Kidney (tissue), 13 donors: ENCODE measurements at regions not wholly inside any gene's neighbourhood (a gene's known extent, or its start where the extent isn't known, plus 50 kb on each side); places are given as distances from the start of the nearest gene placed in this dataset.
"Not testable (repeated sequence)": the region's sequence is repeated elsewhere in the genome, so short reads cannot be mapped to it uniquely, and the experiment has no call there.

Source experiments
- DNase-seq, 5 donors: peaks; one replicate each; pipeline ENCODE4 v3.0.0-alpha.2; 2013 to 2020
- FAIRE-seq: peaks from 2 replicates; lab custom pipeline; 2012; peaks lifted over from hg19 to GRCh38; lab: Jason Lieb, UNC
- H3K27ac ChIP-seq, 2 donors: one replicate each; pipeline ENCODE4 v1.7.0; 2013; ENCODE audit warnings: low read depth in 2 of 2, low read length in 2 of 2, inconsistent platforms in 1 of 2
- H3K27me3 ChIP-seq: one replicate; pipeline ENCODE4 v1.7.1; 2013; ENCODE audit warnings: low read length, inconsistent platforms; ENCODE audit not compliant: control insufficient read depth, insufficient read depth
- H3K36me3 ChIP-seq, 3 donors: one replicate each; pipeline versions ENCODE4 v1.7.0 to v1.7.1; 2013; ENCODE audit warnings: low read length in 3 of 3, control low read depth in 1 of 3, inconsistent platforms in 1 of 3; ENCODE audit not compliant: insufficient read depth in 3 of 3, control insufficient read depth in 2 of 3
- H3K4me1 ChIP-seq, 3 donors: one replicate each; pipeline versions ENCODE4 v1.7.0 to v1.7.1; 2013; ENCODE audit warnings: low read length in 3 of 3, inconsistent platforms in 1 of 3, low read depth in 1 of 3; ENCODE audit not compliant: control insufficient read depth in 2 of 3, insufficient read depth in 2 of 3
- H3K4me3 ChIP-seq, 3 donors: one replicate each; pipeline versions ENCODE4 v1.7.0 to v1.8.1; 2013; ENCODE audit warnings: low read length in 3 of 3, control low read depth in 1 of 3, inconsistent platforms in 1 of 3
- H3K9ac ChIP-seq, 3 donors: one replicate each; pipeline versions ENCODE4 v1.7.0 to v1.7.1; 2013; ENCODE audit warnings: low read length in 3 of 3, control low read depth in 1 of 3, inconsistent platforms in 1 of 3
- H3K9me3 ChIP-seq, 3 donors: one replicate each; pipeline versions ENCODE4 v1.7.0 to v1.7.1; 2013; ENCODE audit warnings: low read length in 3 of 3, control low read depth in 1 of 3, inconsistent platforms in 1 of 3; ENCODE audit not compliant: control insufficient read depth in 2 of 3, insufficient read depth in 1 of 3
- CTCF ChIP-seq: IDR thresholded peaks from 3 replicates; pipeline ENCODE4 v1.5.1; 2012; ENCODE audit warnings: mild to moderate bottlenecking, moderate library complexity, borderline replicate concordance; ENCODE audit not compliant: insufficient read depth; ENCODE audit errors: extremely low read depth
- intact Hi-C: fragments of 100-400 bp; cut with DNase I; formaldehyde crosslinking; loops from one replicate; pipeline ENCODE4 v1.11.1; 2022
- donor health status: control.
- donor health status: control.
- donor health status: control.
- donor health status: control.
- donor health status: control.
- donor health status: DM: yes; HTN: yes; CAD: no.
- donor health status: Normal renal cell carcinoma (clear cell type).

GRCh38 chr20:58765780-58766179 is 73.2 kb downstream of the NPEPL1 start:
- H3K36me3 ChIP-seq = no peaks in the 10 kb centered on the region
- H3K4me3 ChIP-seq = no peak overlapping the region
- no peak overlapping the region for H3K27ac ChIP-seq
- H3K9ac ChIP-seq = no peak overlapping the region
- no peak for TF ChIP-seq CTCF
- no peaks in the 10 kb centered on the region for H3K27me3 ChIP-seq
- no peaks in the 10 kb centered on the region for H3K9me3 ChIP-seq
- no peaks in the 10 kb centered on the region for H3K4me1 ChIP-seq
- DNase-seq (peak in 2 of 5 donors; percentile 15 to 23), FAIRE-seq (no peak)
- intact Hi-C loops = no loop called here

- FAIRE-seq, H3K4me3 ChIP-seq, H3K27me3 ChIP-seq, DNase-seq, intact Hi-C loops, H3K27ac ChIP-seq, H3K4me1 ChIP-seq, H3K9ac ChIP-seq, H3K9me3 ChIP-seq, H3K36me3 ChIP-seq: not testable (repeated sequence)
These were observed 75.2 kb downstream of the NPEPL1 start for GRCh38 chr20:58767817-58768216.
